ENCODE measurements at regions not wholly inside any gene's neighbourhood (a gene's known extent, or its start where the extent isn't known, plus 50 kb on each side); places are given as distances from the start of the nearest gene placed in this dataset.

DNA sequence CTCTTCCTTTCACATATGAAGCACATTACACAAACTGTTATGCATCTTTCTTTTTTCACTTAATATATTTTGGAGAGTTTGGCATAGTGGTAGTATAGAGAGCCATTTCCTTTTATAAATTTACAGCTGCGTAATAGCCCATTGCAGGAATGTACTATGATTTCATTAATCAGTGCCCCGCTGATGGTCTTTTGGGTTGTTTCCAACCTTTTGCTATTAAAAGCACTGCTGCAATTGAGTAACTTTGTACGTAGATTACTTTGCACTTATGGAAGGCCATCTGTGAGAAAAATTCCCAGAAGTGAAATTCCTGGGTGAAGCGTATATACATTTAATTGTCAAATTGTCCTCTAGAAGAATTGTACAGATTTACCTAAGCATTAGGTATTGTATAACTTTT is 565.3 kb upstream of the ZNF804A start:
- no peak overlapping the region for H3K4me3 ChIP-seq (replicated peaks in 1 of 3; ENCODE audit: insufficient read depth in 1 of 3, low read depth in 1 of 3, low read length in 3 of 3)
- no peak for TF ChIP-seq MYC (IDR thresholded peaks at IDR 0.05; ENCODE audit: low read depth, low read length)
- TF ChIP-seq GATA2 (IDR thresholded peaks at IDR 0.05; ENCODE audit: insufficient read depth, insufficient read length, low read depth, low read length) = no peak
- H3K4me2 ChIP-seq (ENCODE audit: insufficient read depth, low read length) = no peak overlapping the region
- CTCF ChIA-PET = no interaction called here
- no peaks in the 10 kb centered on the region for H4K20me1 ChIP-seq (replicated peaks; ENCODE audit: control insufficient read depth, extremely low read depth, insufficient read depth, low read length)
- no peak overlapping the region for H3K9ac ChIP-seq (replicated peaks; ENCODE audit: extremely low read depth, insufficient read depth, low read length)
- no peak for DNase-seq (ENCODE audit: low read depth, low spot score)
- H3K9me3 ChIP-seq (replicated peaks; ENCODE audit: control insufficient read depth, insufficient read depth, low read length) = no peaks in the 10 kb centered on the region
- H3K36me3 ChIP-seq (ENCODE audit: control insufficient read depth in 2 of 2, extremely low read depth in 1 of 2, insufficient read depth in 2 of 2, low read length in 2 of 2) = no peaks in the 10 kb centered on the region
- no peaks in the 10 kb centered on the region for H3K9me1 ChIP-seq (replicated peaks; ENCODE audit: control insufficient read depth, extremely low read depth, insufficient read depth, low read length)
- POLR2A ChIA-PET = no interaction called here
- no TSS peak for BruUV-seq (replicated peaks)
- intact Hi-C loops (cut with micrococcal nuclease) (no loop called here), dilution Hi-C loops (cut with MboI; ENCODE audit: extremely low pct_ligation_motif_present, low sequenced_read_pairs) (no loop called here)
- H2AFZ ChIP-seq (ENCODE audit: low read depth, low read length) = no peak overlapping the region
- H3K4me1 ChIP-seq (ENCODE audit: control insufficient read depth, extremely low read depth, insufficient read depth, low read length) = no peaks in the 10 kb centered on the region
- FAIRE-seq = no peak
- H3K27me3 ChIP-seq (ENCODE audit: control insufficient read depth in 2 of 2, insufficient read depth in 2 of 2, low read length in 2 of 2) = no peaks in the 10 kb centered on the region
- no peak overlapping the region for H3K27ac ChIP-seq (ENCODE audit: insufficient read depth, low read depth, low read length)
- no peaks in the 10 kb centered on the region for H3K79me2 ChIP-seq (ENCODE audit: control insufficient read depth, insufficient read depth, low read length)

DNA sequence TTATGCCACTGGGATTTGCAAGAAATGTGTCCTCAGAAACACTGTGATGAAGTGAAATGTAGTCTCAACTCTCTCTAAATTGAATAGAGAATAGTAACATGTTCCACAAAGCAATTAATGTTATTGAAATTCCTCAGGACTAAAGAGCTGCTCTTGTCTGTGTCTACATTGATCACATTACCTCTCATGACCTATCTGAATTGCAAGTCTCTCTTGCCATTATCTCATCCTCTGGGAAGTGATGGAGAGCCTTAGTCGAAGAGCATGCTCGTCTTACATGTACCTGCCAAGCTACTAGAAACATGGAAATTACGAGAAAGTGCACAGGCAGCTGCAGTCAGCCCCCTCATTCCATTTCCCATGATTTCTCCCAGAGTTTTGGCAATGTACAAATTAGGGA is 561.1 kb upstream of the ZNF804A start:
- ChIA-PET POLR2A (no interaction called here), CTCF (no interaction called here)
- Histone ChIP-seq H3K4me3 (replicated peaks in 1 of 3; ENCODE audit: insufficient read depth in 1 of 3, low read depth in 1 of 3, low read length in 3 of 3) (no peak overlapping the region), H4K20me1 (replicated peaks; ENCODE audit: control insufficient read depth, extremely low read depth, insufficient read depth, low read length) (no peaks in the 10 kb centered on the region), H3K36me3 (ENCODE audit: control insufficient read depth in 2 of 2, extremely low read depth in 1 of 2, insufficient read depth in 2 of 2, low read length in 2 of 2) (no peaks in the 10 kb centered on the region), H3K4me1 (ENCODE audit: control insufficient read depth, extremely low read depth, insufficient read depth, low read length) (no peaks in the 10 kb centered on the region), H2AFZ (ENCODE audit: low read depth, low read length) (no peak overlapping the region), H3K79me2 (ENCODE audit: control insufficient read depth, insufficient read depth, low read length) (no peaks in the 10 kb centered on the region), H3K27ac (ENCODE audit: insufficient read depth, low read depth, low read length) (no peak overlapping the region), H3K9me3 (replicated peaks; ENCODE audit: control insufficient read depth, insufficient read depth, low read length) (no peaks in the 10 kb centered on the region), H3K9me1 (replicated peaks; ENCODE audit: control insufficient read depth, extremely low read depth, insufficient read depth, low read length) (no peaks in the 10 kb centered on the region), H3K27me3 (ENCODE audit: control insufficient read depth in 2 of 2, insufficient read depth in 2 of 2, low read length in 2 of 2) (no peaks in the 10 kb centered on the region), H3K9ac (replicated peaks; ENCODE audit: extremely low read depth, insufficient read depth, low read length) (no peak overlapping the region), H3K4me2 (ENCODE audit: insufficient read depth, low read length) (no peak overlapping the region)
- TF ChIP-seq POLR2AphosphoS5 (IDR thresholded peaks at IDR 0.05; ENCODE audit: insufficient read depth, low read depth, low read length) (no peak), GATA2 (IDR thresholded peaks at IDR 0.05; ENCODE audit: insufficient read depth, insufficient read length, low read depth, low read length) (no peak), EZH2 (IDR thresholded peaks at IDR 0.05; ENCODE audit: borderline replicate concordance, low read depth, low read length, severe bottlenecking) (no peak)
- TF ChIP-seq, protein P1, sequence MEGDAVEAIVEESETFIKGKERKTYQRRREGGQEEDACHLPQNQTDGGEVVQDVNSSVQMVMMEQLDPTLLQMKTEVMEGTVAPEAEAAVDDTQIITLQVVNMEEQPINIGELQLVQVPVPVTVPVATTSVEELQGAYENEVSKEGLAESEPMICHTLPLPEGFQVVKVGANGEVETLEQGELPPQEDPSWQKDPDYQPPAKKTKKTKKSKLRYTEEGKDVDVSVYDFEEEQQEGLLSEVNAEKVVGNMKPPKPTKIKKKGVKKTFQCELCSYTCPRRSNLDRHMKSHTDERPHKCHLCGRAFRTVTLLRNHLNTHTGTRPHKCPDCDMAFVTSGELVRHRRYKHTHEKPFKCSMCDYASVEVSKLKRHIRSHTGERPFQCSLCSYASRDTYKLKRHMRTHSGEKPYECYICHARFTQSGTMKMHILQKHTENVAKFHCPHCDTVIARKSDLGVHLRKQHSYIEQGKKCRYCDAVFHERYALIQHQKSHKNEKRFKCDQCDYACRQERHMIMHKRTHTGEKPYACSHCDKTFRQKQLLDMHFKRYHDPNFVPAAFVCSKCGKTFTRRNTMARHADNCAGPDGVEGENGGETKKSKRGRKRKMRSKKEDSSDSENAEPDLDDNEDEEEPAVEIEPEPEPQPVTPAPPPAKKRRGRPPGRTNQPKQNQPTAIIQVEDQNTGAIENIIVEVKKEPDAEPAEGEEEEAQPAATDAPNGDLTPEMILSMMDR (IDR thresholded peaks at IDR 0.05; ENCODE audit: extremely low read depth in 1 of 2, insufficient read depth in 1 of 2, low read depth in 1 of 2, low read length in 2 of 2) = no peak
- no peak for FAIRE-seq
- intact Hi-C loops (cut with micrococcal nuclease) = no loop called here
- no peak for DNase-seq (ENCODE audit: low read depth, low spot score)
- no TSS peak for BruUV-seq (replicated peaks)
- dilution Hi-C loops (cut with MboI; ENCODE audit: extremely low pct_ligation_motif_present, low sequenced_read_pairs) = no loop called here

Measured in endothelial cell of umbilical vein (primary cell).